Mesothelial cell of epicardium (in vitro differentiated cells): ENCODE measurements at regions not wholly inside any gene's neighbourhood (a gene's known extent, or its start where the extent isn't known, plus 50 kb on each side); places are given as distances from the start of the nearest gene placed in this dataset.
"Not testable (repeated sequence)": the region's sequence is repeated elsewhere in the genome, so short reads cannot be mapped to it uniquely, and the experiment has no call there.

Experiments used
- DNase-seq, 2 experiments: peaks; one replicate each; pipeline ENCODE4 v3.0.0; 2021; ENCODE audit warnings: low spot score in 2 of 2; ENCODE audit not compliant: unreplicated experiment in 2 of 2
- H3K27ac Mint-ChIP-seq: 2 replicates; pipeline ENCODE4 v1.8.0; 2021; ENCODE audit warnings: mixed read lengths
- H3K27me3 Mint-ChIP-seq: 2 replicates; pipeline ENCODE4 v1.8.0; 2021; ENCODE audit warnings: low read depth, mixed read lengths
- H3K36me3 Mint-ChIP-seq: 2 replicates; pipeline ENCODE4 v1.8.0; 2021; ENCODE audit warnings: mixed read lengths
- H3K4me1 Mint-ChIP-seq: 2 replicates; pipeline ENCODE4 v1.8.0; 2021; ENCODE audit warnings: mixed read lengths
- H3K4me3 Mint-ChIP-seq: 2 replicates; pipeline ENCODE4 v1.8.0; 2021; ENCODE audit warnings: mild to moderate bottlenecking, moderate library complexity, mixed read lengths
- H3K9me3 Mint-ChIP-seq: 2 replicates; pipeline ENCODE4 v1.8.0; 2021; ENCODE audit warnings: mixed read lengths
- CTCF ChIP-seq: fragments of 200-600 bp; sonication (generic); IDR thresholded peaks from one replicate; pipeline ENCODE4 v1.5.0; 2021; ENCODE audit warnings: antibody characterized with exemption; ENCODE audit not compliant: unreplicated experiment

GRCh38 chr6:113067612-113068275, 720.6 kb downstream of the RFPL4B start:
- Mint-ChIP-seq H3K27me3 (no peaks in the 10 kb centered on the region), H3K36me3 (no peaks in the 10 kb centered on the region), H3K4me3 (no peak overlapping the region), H3K4me1 (peaks cover 20% of the 10 kb centered on the region), H3K9me3 (peaks cover 8% of the 10 kb centered on the region), H3K27ac (no peak overlapping the region)
- no peak for DNase-seq
- TF ChIP-seq CTCF: no peak

GRCh38 chr6:113068570-113068969, 721.4 kb downstream of the RFPL4B start:
- no peak for TF ChIP-seq CTCF
- peak overlapping the region; percentile 59 for H3K27ac Mint-ChIP-seq
- H3K27me3 Mint-ChIP-seq: no peaks in the 10 kb centered on the region
- H3K36me3 Mint-ChIP-seq: no peaks in the 10 kb centered on the region
- H3K4me1 Mint-ChIP-seq: peaks cover 20% of the 10 kb centered on the region
- no peak for DNase-seq
- H3K9me3 Mint-ChIP-seq: peaks cover 12% of the 10 kb centered on the region
- H3K4me3 Mint-ChIP-seq: no peak overlapping the region

- not testable (repeated sequence) for H3K36me3 Mint-ChIP-seq, H3K27ac Mint-ChIP-seq
Observed at GRCh38 chr6:113070681-113071080, 723.6 kb downstream of the RFPL4B start.

GRCh38 chr6:113073611-113074191, 726.6 kb downstream of the RFPL4B start:
- no peaks in the 10 kb centered on the region for H3K27me3 Mint-ChIP-seq
- H3K36me3 Mint-ChIP-seq: no peaks in the 10 kb centered on the region
- H3K27ac Mint-ChIP-seq: no peak overlapping the region
- no peak for TF ChIP-seq CTCF
- peaks cover 3% of the 10 kb centered on the region for H3K4me1 Mint-ChIP-seq
- H3K9me3 Mint-ChIP-seq: peaks cover 10% of the 10 kb centered on the region
- no peak for DNase-seq
- no peak overlapping the region for H3K4me3 Mint-ChIP-seq

More at GRCh38 chr6:113070681-113071080, 723.6 kb downstream of the RFPL4B start:
- H3K9me3 Mint-ChIP-seq, DNase-seq, H3K4me3 Mint-ChIP-seq, H3K27me3 Mint-ChIP-seq: not testable (repeated sequence)
- peaks cover 21% of the 10 kb centered on the region for H3K4me1 Mint-ChIP-seq

GRCh38 chr6:113076116-113076515, 729.0 kb downstream of the RFPL4B start:
- H3K9me3 Mint-ChIP-seq: peaks cover 10% of the 10 kb centered on the region
- H3K36me3 Mint-ChIP-seq: no peaks in the 10 kb centered on the region
- peaks cover 3% of the 10 kb centered on the region for H3K4me1 Mint-ChIP-seq
- no peak overlapping the region for H3K27ac Mint-ChIP-seq
- no peak for DNase-seq
- no peak for TF ChIP-seq CTCF
- H3K27me3 Mint-ChIP-seq: no peaks in the 10 kb centered on the region
- no peak overlapping the region for H3K4me3 Mint-ChIP-seq

GRCh38 chr6:113076816-113077215, 729.7 kb downstream of the RFPL4B start:
- H3K4me1 Mint-ChIP-seq: peaks cover 3% of the 10 kb centered on the region
- no peak overlapping the region for H3K4me3 Mint-ChIP-seq
- no peaks in the 10 kb centered on the region for H3K27me3 Mint-ChIP-seq
- H3K27ac Mint-ChIP-seq: no peak overlapping the region
- no peak for DNase-seq
- peaks cover 10% of the 10 kb centered on the region for H3K9me3 Mint-ChIP-seq
- no peaks in the 10 kb centered on the region for H3K36me3 Mint-ChIP-seq
- TF ChIP-seq CTCF: no peak
